ENCODE measurements at regions not wholly inside any gene's neighbourhood (a gene's known extent, or its start where the extent isn't known, plus 50 kb on each side); places are given as distances from the start of the nearest gene placed in this dataset.

- intact Hi-C loops (cut with DNase I) = loop anchor here (5.0 to 10.0 kb wide), 2 partner anchors 332 to 365 kb away; partner anchors contain the start of gene INHBB
- no peak for DNase-seq (ENCODE audit: low spot score)
- ATAC-seq = no peak
These were observed 56.1 kb upstream of the GLI2 start for GRCh38 chr2:120679526-120679925.

- DNase-seq (ENCODE audit: low spot score) = peak; percentile 92
- ATAC-seq = peak; percentile 79
- intact Hi-C loops (cut with DNase I) = no loop called here
These were observed 55.4 kb upstream of the GLI2 start for GRCh38 chr2:120680136-120680761.

GRCh38 chr2:120681181-120681580 lies 54.5 kb upstream of the GLI2 start:
- DNase-seq (ENCODE audit: low spot score) (no peak), ATAC-seq (no peak)
- intact Hi-C loops (cut with DNase I) = no loop called here

- DNase-seq (ENCODE audit: low spot score) (no peak), ATAC-seq (no peak)
- intact Hi-C loops (cut with DNase I) = no loop called here
These were observed 53.9 kb upstream of the GLI2 start for GRCh38 chr2:120681696-120682288.

GRCh38 chr2:120682654-120683053 lies 53.0 kb upstream of the GLI2 start:
- intact Hi-C loops (cut with DNase I) = no loop called here
- DNase-seq (ENCODE audit: low spot score) = no peak
- no peak for ATAC-seq

GRCh38 chr2:120683081-120683480 lies 52.6 kb upstream of the GLI2 start:
- ATAC-seq (no peak), DNase-seq (ENCODE audit: low spot score) (no peak)
- intact Hi-C loops (cut with DNase I) = no loop called here

- intact Hi-C loops (cut with DNase I) = no loop called here
- no peak for ATAC-seq
- no peak for DNase-seq (ENCODE audit: low spot score)
These were observed 52.0 kb upstream of the GLI2 start for GRCh38 chr2:120683701-120684100.

- ATAC-seq (no peak), DNase-seq (ENCODE audit: low spot score) (no peak)
- intact Hi-C loops (cut with DNase I) = no loop called here
These were observed 51.2 kb upstream of the GLI2 start for GRCh38 chr2:120684289-120685065.

GRCh38 chr2:120685066-120685973 lies 50.3 kb upstream of the GLI2 start:
- intact Hi-C loops (cut with DNase I) = no loop called here
- no peak for ATAC-seq
- no peak for DNase-seq (ENCODE audit: low spot score)
